Ishikawa (cell line): ENCODE measurements at regions not wholly inside any gene's neighbourhood (a gene's known extent, or its start where the extent isn't known, plus 50 kb on each side); places are given as distances from the start of the nearest gene placed in this dataset.

Source experiments
- CEBPB ChIP-seq: IDR thresholded peaks from 2 replicates; pipeline ENCODE4 v1.6.1; 2012
- CREB1 ChIP-seq: IDR thresholded peaks from 2 replicates; pipeline ENCODE4 v1.6.1; 2012; ENCODE audit warnings: low read depth
- EGR1 ChIP-seq: IDR thresholded peaks from 2 replicates; pipeline ENCODE4 v1.6.1; 2012
- EP300 ChIP-seq: IDR thresholded peaks from 2 replicates; pipeline ENCODE4 v1.6.1; 2012; ENCODE audit warnings: borderline replicate concordance
- FOXM1 ChIP-seq: IDR thresholded peaks from 2 replicates; pipeline ENCODE4 v1.6.1; 2012; ENCODE audit warnings: low read depth, borderline replicate concordance
- NFIC ChIP-seq: IDR thresholded peaks from 2 replicates; pipeline ENCODE4 v1.6.1; 2012
- RAD21 ChIP-seq: IDR thresholded peaks from 2 replicates; pipeline ENCODE4 v1.6.1; 2012; ENCODE audit warnings: low read depth
- TAF1 ChIP-seq: IDR thresholded peaks from 2 replicates; pipeline ENCODE4 v1.6.1; 2012; ENCODE audit warnings: low read depth, mild to moderate bottlenecking
- TCF12 ChIP-seq: IDR thresholded peaks from 2 replicates; pipeline ENCODE4 v1.6.1; 2012; ENCODE audit warnings: low read depth
- TEAD4 ChIP-seq: IDR thresholded peaks from 2 replicates; pipeline ENCODE4 v1.6.1; 2012
- YY1 ChIP-seq: IDR thresholded peaks from 2 replicates; pipeline ENCODE4 v1.6.1; 2012; ENCODE audit warnings: low read depth
- ZBTB7A ChIP-seq: IDR thresholded peaks from 2 replicates; pipeline ENCODE4 v1.6.1; 2012; ENCODE audit warnings: low read depth
- TF ChIP-seq, protein P1 (sequence below): IDR thresholded peaks from 2 replicates; pipeline ENCODE4 v1.6.1; 2012
- TF ChIP-seq, protein P2 (sequence below): IDR thresholded peaks from 2 replicates; pipeline ENCODE4 v1.6.1; 2012
- TF ChIP-seq, protein P3 (sequence below): IDR thresholded peaks from 2 replicates; pipeline ENCODE4 v1.6.1; 2012; ENCODE audit warnings: low read depth, mild to moderate bottlenecking

DNA sequence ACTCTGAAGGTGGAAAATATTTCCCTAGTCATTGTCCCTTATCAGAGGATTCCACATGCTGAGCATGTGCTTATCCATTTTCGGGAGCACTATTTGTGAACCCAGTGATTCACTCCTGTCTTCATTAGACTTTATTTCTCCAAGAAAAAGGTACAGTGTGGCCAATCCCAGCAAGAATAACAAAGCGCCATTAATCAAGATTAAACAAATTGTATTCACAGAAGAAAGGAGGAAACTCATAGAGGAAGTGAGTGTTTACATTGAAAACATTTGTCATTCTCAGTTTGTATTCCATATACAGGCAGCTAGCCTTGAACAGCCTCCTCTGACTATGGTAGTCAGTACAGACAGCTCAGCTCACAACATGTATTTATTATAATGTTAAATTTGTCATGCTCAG, 1669.9 kb upstream of the SPRY2 start:
- TF ChIP-seq TAF1 (no peak), YY1 (no peak), CREB1 (no peak), TCF12 (no peak), TEAD4 (no peak), ZBTB7A (no peak), FOXM1 (no peak), EGR1 (no peak), CEBPB (no peak), NFIC (no peak), RAD21 (no peak), EP300 (no peak)
- TF ChIP-seq, protein P1, sequence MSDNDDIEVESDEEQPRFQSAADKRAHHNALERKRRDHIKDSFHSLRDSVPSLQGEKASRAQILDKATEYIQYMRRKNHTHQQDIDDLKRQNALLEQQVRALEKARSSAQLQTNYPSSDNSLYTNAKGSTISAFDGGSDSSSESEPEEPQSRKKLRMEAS: no peak
- TF ChIP-seq, protein P2, sequence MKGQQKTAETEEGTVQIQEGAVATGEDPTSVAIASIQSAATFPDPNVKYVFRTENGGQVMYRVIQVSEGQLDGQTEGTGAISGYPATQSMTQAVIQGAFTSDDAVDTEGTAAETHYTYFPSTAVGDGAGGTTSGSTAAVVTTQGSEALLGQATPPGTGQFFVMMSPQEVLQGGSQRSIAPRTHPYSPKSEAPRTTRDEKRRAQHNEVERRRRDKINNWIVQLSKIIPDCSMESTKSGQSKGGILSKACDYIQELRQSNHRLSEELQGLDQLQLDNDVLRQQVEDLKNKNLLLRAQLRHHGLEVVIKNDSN: no peak
- TF ChIP-seq, protein P3, sequence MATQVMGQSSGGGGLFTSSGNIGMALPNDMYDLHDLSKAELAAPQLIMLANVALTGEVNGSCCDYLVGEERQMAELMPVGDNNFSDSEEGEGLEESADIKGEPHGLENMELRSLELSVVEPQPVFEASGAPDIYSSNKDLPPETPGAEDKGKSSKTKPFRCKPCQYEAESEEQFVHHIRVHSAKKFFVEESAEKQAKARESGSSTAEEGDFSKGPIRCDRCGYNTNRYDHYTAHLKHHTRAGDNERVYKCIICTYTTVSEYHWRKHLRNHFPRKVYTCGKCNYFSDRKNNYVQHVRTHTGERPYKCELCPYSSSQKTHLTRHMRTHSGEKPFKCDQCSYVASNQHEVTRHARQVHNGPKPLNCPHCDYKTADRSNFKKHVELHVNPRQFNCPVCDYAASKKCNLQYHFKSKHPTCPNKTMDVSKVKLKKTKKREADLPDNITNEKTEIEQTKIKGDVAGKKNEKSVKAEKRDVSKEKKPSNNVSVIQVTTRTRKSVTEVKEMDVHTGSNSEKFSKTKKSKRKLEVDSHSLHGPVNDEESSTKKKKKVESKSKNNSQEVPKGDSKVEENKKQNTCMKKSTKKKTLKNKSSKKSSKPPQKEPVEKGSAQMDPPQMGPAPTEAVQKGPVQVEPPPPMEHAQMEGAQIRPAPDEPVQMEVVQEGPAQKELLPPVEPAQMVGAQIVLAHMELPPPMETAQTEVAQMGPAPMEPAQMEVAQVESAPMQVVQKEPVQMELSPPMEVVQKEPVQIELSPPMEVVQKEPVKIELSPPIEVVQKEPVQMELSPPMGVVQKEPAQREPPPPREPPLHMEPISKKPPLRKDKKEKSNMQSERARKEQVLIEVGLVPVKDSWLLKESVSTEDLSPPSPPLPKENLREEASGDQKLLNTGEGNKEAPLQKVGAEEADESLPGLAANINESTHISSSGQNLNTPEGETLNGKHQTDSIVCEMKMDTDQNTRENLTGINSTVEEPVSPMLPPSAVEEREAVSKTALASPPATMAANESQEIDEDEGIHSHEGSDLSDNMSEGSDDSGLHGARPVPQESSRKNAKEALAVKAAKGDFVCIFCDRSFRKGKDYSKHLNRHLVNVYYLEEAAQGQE: no peak

DNA sequence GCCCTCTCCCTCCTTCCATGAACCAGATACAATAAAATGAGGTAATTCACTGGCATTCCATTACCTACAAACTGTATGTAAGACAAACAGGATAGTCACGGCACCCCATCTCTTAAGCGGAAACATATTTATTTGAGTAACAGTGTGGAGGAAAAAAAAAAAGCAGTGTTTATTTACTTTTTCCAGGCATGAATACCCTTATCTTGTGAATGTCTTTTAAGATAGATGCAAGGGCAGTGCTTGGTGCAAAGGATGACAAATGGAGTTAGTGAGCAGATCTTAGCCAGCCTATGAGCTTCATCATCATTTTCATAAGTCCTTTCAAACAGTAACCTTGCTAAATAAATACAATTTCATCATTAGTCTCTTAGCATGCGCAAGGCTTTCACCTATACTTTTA, 1661.8 kb upstream of the SPRY2 start:
- TF ChIP-seq ZBTB7A: no peak
- no peak for TF ChIP-seq TAF1
- no peak for TF ChIP-seq RAD21
- TF ChIP-seq TEAD4: no peak
- TF ChIP-seq, protein P1: no peak
- TF ChIP-seq CREB1: no peak
- TF ChIP-seq, protein P3: no peak
- TF ChIP-seq TCF12: no peak
- no peak for TF ChIP-seq NFIC
- TF ChIP-seq, protein P2: no peak
- no peak for TF ChIP-seq FOXM1
- TF ChIP-seq EP300: no peak
- TF ChIP-seq CEBPB: no peak
- no peak for TF ChIP-seq EGR1
- TF ChIP-seq YY1: no peak

DNA sequence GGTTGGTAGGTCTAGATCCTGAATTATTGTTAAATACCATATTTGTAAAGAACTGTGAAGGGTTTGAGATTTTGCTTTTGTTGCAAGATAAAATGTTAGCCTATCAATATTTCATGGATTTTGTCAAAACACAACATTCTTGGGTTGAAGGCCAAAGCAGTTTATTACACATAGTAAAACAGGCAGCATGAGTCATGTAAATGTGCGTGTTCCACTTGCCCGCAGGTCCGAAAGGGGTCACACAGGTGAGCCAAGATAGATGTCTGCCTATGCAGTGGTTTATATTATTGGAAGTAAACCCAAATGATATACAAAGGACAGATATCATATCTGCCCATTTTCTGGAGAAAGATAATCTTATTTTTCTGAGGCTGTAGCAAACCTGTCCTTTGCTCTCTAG, 1654.4 kb upstream of the SPRY2 start:
- no peak for TF ChIP-seq TAF1
- no peak for TF ChIP-seq TEAD4
- no peak for TF ChIP-seq FOXM1
- TF ChIP-seq RAD21: no peak
- TF ChIP-seq, protein P3: no peak
- no peak for TF ChIP-seq CEBPB
- TF ChIP-seq TCF12: no peak
- TF ChIP-seq NFIC: no peak
- no peak for TF ChIP-seq CREB1

DNA sequence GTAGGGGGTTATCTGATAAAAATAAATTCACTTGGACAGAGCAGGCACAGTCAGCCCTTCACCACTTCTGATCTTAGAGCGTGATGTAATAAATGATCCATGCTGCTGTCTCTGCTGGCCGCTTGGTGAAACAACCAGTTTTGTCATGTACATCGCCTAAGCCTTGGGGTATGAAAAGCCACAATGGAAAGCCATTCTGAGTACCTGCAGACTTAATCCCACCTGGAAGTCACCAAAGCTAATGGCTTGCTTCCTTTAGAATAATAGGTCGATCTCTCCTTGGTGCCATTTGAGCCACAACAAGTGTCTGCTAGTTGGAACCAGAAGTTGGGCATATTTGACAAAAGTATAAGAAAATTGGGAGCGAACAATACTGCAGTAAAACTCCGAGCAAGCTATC, 1649.7 kb upstream of the SPRY2 start:
- TF ChIP-seq YY1 (no peak), EP300 (no peak)

DNA sequence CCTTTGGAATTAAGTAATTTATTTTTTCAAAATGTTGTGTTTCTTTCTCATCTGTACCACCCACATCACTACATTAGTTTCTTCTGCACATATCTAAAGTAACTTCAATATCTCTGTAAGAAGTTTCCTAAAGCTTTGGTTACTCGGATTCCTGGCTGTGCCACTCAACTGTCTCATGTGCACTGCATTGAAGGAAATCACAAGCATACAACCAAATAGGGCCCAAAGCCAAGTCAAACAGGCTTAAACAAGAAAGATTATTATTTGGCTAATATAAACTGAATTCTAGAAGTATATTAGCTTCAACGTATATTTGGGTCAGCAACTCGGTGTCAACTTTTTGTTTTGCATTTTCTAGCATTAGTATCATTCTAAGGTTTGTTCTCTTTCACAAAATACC, 1647.6 kb upstream of the SPRY2 start:
- TF ChIP-seq, protein P2: no peak
- TF ChIP-seq, protein P1: no peak
- no peak for TF ChIP-seq TCF12
- no peak for TF ChIP-seq ZBTB7A
- no peak for TF ChIP-seq YY1
- TF ChIP-seq TEAD4: no peak
- TF ChIP-seq CEBPB: no peak
- no peak for TF ChIP-seq FOXM1
- TF ChIP-seq EP300: no peak
- TF ChIP-seq, protein P3: no peak
- no peak for TF ChIP-seq RAD21
- no peak for TF ChIP-seq CREB1
- TF ChIP-seq NFIC: no peak
- no peak for TF ChIP-seq EGR1
